Endothelial cell of umbilical vein (primary cell): ENCODE measurements at regions not wholly inside any gene's neighbourhood (a gene's known extent, or its start where the extent isn't known, plus 50 kb on each side); places are given as distances from the start of the nearest gene placed in this dataset.

Source experiments
- BruUV-seq: library from RNA; stranded (reverse); fragments of 400-500 nt; replicated peaks from 2 replicates; lab custom pipeline; 2021; lab: Mats Ljungman, UMichigan
- CTCF ChIA-PET: fragments of 300-600, 350-600 bp; sonication (Branson Sonifier 250); formaldehyde crosslinking; loops from one replicate; lab custom pipeline; 2021; ENCODE audit warnings: antibody characterized with exemption, inconsistent platforms; lab: Charles Lee
- POLR2A ChIA-PET: fragments of 300-600, 350-600 bp; sonication (Branson Sonifier 250); formaldehyde crosslinking; loops from one replicate; lab custom pipeline; 2021; ENCODE audit warnings: antibody characterized with exemption, inconsistent platforms; lab: Charles Lee
- DNase-seq: peaks from one replicate; pipeline ENCODE4 v3.0.0-alpha.2; 2011; ENCODE audit warnings: low read depth, low spot score
- FAIRE-seq: peaks from 2 replicates; lab custom pipeline; 2011; peaks lifted over from hg19 to GRCh38; lab: Jason Lieb, UNC
- H2AFZ ChIP-seq: 2 replicates; pipeline ENCODE4 v1.6.0; 2012; ENCODE audit warnings: low read depth, low read length, control low read depth, inconsistent platforms
- H3K27ac ChIP-seq: 2 replicates; pipeline ENCODE4 v1.5.1; 2011; ENCODE audit warnings: low read depth, mild to moderate bottlenecking, control low read depth, low read length, moderate library complexity; ENCODE audit not compliant: insufficient read depth
- H3K27me3 ChIP-seq, 2 experiments: 2 replicates each; pipeline versions ENCODE4 v1.6.0 to v1.6.1; 2011; ENCODE audit warnings: low read length in 2 of 2, mixed read lengths in 1 of 2; ENCODE audit not compliant: control insufficient read depth in 2 of 2, insufficient read depth in 2 of 2
- H3K36me3 ChIP-seq, 2 experiments: 2 replicates in 1 of 2; 3 replicates in 1 of 2; pipeline ENCODE4 v1.5.1; 2011; ENCODE audit warnings: low read length in 2 of 2, mild to moderate bottlenecking in 1 of 2, moderate library complexity in 1 of 2; ENCODE audit not compliant: control insufficient read depth in 2 of 2, insufficient read depth in 2 of 2; ENCODE audit errors: extremely low read depth in 1 of 2
- H3K4me1 ChIP-seq: 3 replicates; pipeline ENCODE4 v1.5.1; 2011; ENCODE audit warnings: mild to moderate bottlenecking, low read length; ENCODE audit not compliant: control insufficient read depth, insufficient read depth; ENCODE audit errors: extremely low read depth
- H3K4me2 ChIP-seq: 2 replicates; pipeline ENCODE4 v1.6.1; 2011; ENCODE audit warnings: low read length, control low read depth, mixed read lengths; ENCODE audit not compliant: insufficient read depth
- H3K4me3 ChIP-seq, 3 experiments: fragments of 200-600 bp in 1 of 3; sonication (generic), shearing (Covaris generic) in 1 of 3; replicated peaks in 1 of 3; 2 replicates each; pipeline ENCODE4 v1.5.1; 2011 to 2016; ENCODE audit warnings: control low read depth in 3 of 3, low read length in 3 of 3, mild to moderate bottlenecking in 2 of 3, inconsistent platforms in 1 of 3, low read depth in 1 of 3, moderate library complexity in 1 of 3; ENCODE audit not compliant: insufficient read depth in 1 of 3
- H3K79me2 ChIP-seq: 2 replicates; pipeline ENCODE4 v1.6.0; 2012; ENCODE audit warnings: low read length, inconsistent platforms; ENCODE audit not compliant: control insufficient read depth, insufficient read depth
- H3K9ac ChIP-seq: replicated peaks from 2 replicates; pipeline ENCODE3; 2011; ENCODE audit warnings: low read length, control low read depth; ENCODE audit not compliant: insufficient read depth; ENCODE audit errors: extremely low read depth
- H3K9me1 ChIP-seq: replicated peaks from 3 replicates; pipeline ENCODE4 v1.6.0; 2011; ENCODE audit warnings: mild to moderate bottlenecking, low read length; ENCODE audit not compliant: control insufficient read depth, insufficient read depth; ENCODE audit errors: extremely low read depth
- H3K9me3 ChIP-seq: replicated peaks from 2 replicates; pipeline ENCODE4 v1.5.1; 2012; ENCODE audit warnings: low read length, inconsistent platforms; ENCODE audit not compliant: control insufficient read depth, insufficient read depth
- H4K20me1 ChIP-seq: replicated peaks from 2 replicates; pipeline ENCODE3; 2011; ENCODE audit warnings: mild to moderate bottlenecking, low read length; ENCODE audit not compliant: control insufficient read depth, insufficient read depth; ENCODE audit errors: extremely low read depth
- CTCF ChIP-seq, 2 donors: IDR thresholded peaks; 1 replicate in 1 of 2; 2 replicates in 1 of 2; pipeline ENCODE4 v1.5.1; 2011; ENCODE audit warnings: low read length in 2 of 2, mild to moderate bottlenecking in 2 of 2, moderate library complexity in 2 of 2, control low read depth in 1 of 2, inconsistent platforms in 1 of 2, low read depth in 1 of 2; ENCODE audit not compliant: insufficient read depth in 1 of 2; ENCODE audit errors: extremely low read depth in 1 of 2
- EZH2 ChIP-seq: IDR thresholded peaks from 2 replicates; pipeline ENCODE4 v1.6.1; 2012; ENCODE audit warnings: borderline replicate concordance, low read depth, mild to moderate bottlenecking, moderate library complexity, low read length, inconsistent platforms; ENCODE audit not compliant: severe bottlenecking
- FOS ChIP-seq: IDR thresholded peaks from 2 replicates; pipeline ENCODE4 v1.6.1; 2011; ENCODE audit warnings: mild to moderate bottlenecking, low read length, moderate library complexity, borderline replicate concordance; ENCODE audit not compliant: insufficient read depth
- GATA2 ChIP-seq: IDR thresholded peaks from 2 replicates; pipeline ENCODE4 v1.7.0; 2011; ENCODE audit warnings: low read depth, mild to moderate bottlenecking, moderate library complexity, mixed read lengths, low read length; ENCODE audit not compliant: insufficient read length, insufficient read depth
- JUN ChIP-seq: IDR thresholded peaks from 2 replicates; pipeline ENCODE4 v1.6.1; 2011; ENCODE audit warnings: borderline replicate concordance, low read depth; ENCODE audit not compliant: insufficient read length, insufficient read depth
- MYC ChIP-seq: IDR thresholded peaks from one replicate; pipeline ENCODE4 v1.6.1; 2011; ENCODE audit warnings: mild to moderate bottlenecking, low read depth, low read length
- POLR2A ChIP-seq: IDR thresholded peaks from 2 replicates; pipeline ENCODE4 v1.6.1; 2012; ENCODE audit warnings: low read depth, mild to moderate bottlenecking, control low read depth, low read length
- POLR2AphosphoS5 ChIP-seq: IDR thresholded peaks from 2 replicates; pipeline ENCODE4 v1.6.1; 2012; ENCODE audit warnings: low read depth, mild to moderate bottlenecking, control low read depth, low read length, moderate library complexity; ENCODE audit not compliant: insufficient read depth
- dilution Hi-C: fragments of 300-500 bp; cut with MboI; formaldehyde crosslinking; loops from one replicate; pipeline ENCODE4 v1.15.0; 2019; ENCODE audit warnings: low sequenced_read_pairs; ENCODE audit not compliant: extremely low pct_ligation_motif_present
- intact Hi-C: fragments of 100-400 bp; cut with micrococcal nuclease; formaldehyde crosslinking; loops from one replicate; pipeline ENCODE4 v1.10.0; 2022
- TF ChIP-seq, protein P1 (sequence below): IDR thresholded peaks from 2 replicates; pipeline ENCODE4 v1.6.1; 2011; ENCODE audit not compliant: insufficient read depth, insufficient read length

DNA sequence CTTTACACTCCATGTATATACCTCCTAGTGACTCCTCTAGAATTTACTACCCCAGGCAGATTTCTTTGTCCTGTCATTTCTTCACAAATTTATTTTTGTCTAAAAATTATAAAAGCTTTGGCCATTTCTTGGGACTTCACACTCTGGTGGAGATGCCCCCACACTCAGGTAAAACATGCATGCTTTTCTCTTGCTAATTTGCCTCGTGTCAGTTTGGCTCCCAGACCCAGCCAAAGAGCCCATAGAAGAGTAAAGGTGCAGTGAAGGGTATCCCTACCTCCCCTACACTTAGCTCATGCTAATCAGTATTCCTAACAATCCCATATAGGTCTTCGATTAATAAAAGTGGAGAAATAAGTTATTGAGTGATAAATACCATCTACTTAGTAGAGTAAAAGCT lies 256.5 kb upstream of the KRR1 start:
- Histone ChIP-seq H3K9me3 (no peaks in the 10 kb centered on the region), H3K27ac (no peak overlapping the region), H3K27me3 (no peaks in the 10 kb centered on the region), H3K4me2 (no peak overlapping the region), H3K9ac (no peak overlapping the region), H3K9me1 (no peaks in the 10 kb centered on the region), H3K4me1 (peaks cover 9% of the 10 kb centered on the region), H3K79me2 (no peaks in the 10 kb centered on the region), H3K36me3 (no peaks in the 10 kb centered on the region), H2AFZ (no peak overlapping the region), H4K20me1 (no peaks in the 10 kb centered on the region), H3K4me3 (no peak overlapping the region)
- FAIRE-seq, result no peak
- intact Hi-C loops, result no loop called here
- no TSS peak for BruUV-seq
- POLR2A ChIA-PET, result no interaction called here
- TF ChIP-seq JUN (no peak), CTCF (IDR thresholded peaks at IDR 0.05; ENCODE audit: extremely low read depth in 1 of 2, insufficient read depth in 1 of 2, low read depth in 1 of 2, low read length in 2 of 2) (no peak), GATA2 (no peak), MYC (no peak), POLR2AphosphoS5 (no peak), FOS (no peak), POLR2A (no peak), EZH2 (no peak)
- TF ChIP-seq, protein P1, sequence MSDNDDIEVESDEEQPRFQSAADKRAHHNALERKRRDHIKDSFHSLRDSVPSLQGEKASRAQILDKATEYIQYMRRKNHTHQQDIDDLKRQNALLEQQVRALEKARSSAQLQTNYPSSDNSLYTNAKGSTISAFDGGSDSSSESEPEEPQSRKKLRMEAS, result no peak
- dilution Hi-C loops, result no loop called here
- CTCF ChIA-PET, result no interaction called here
- no peak for DNase-seq
